ENCODE measurements at regions not wholly inside any gene's neighbourhood (a gene's known extent, or its start where the extent isn't known, plus 50 kb on each side); places are given as distances from the start of the nearest gene placed in this dataset.
"Not testable (repeated sequence)": the region's sequence is repeated elsewhere in the genome, so short reads cannot be mapped to it uniquely, and the experiment has no call there.

GRCh38 chr7:54299426-54299825, 242.7 kb upstream of the VSTM2A start:
- H3K79me2 ChIP-seq (ENCODE audit: control insufficient read depth, insufficient read depth, low read length) = no peaks in the 10 kb centered on the region
- no peak overlapping the region for H2AFZ ChIP-seq (ENCODE audit: low read depth, low read length)
- H3K36me3 ChIP-seq (ENCODE audit: control insufficient read depth in 2 of 2, extremely low read depth in 1 of 2, insufficient read depth in 2 of 2, low read length in 2 of 2) = no peaks in the 10 kb centered on the region
- no TSS peak for BruUV-seq (replicated peaks)
- peaks cover 2% of the 10 kb centered on the region for H3K9me3 ChIP-seq (replicated peaks; ENCODE audit: control insufficient read depth, insufficient read depth, low read length)
- no peak for TF ChIP-seq CTCF (IDR thresholded peaks at IDR 0.05; ENCODE audit: extremely low read depth in 1 of 2, insufficient read depth in 1 of 2, low read depth in 1 of 2, low read length in 2 of 2)
- no peak for TF ChIP-seq GATA2 (IDR thresholded peaks at IDR 0.05; ENCODE audit: insufficient read depth, insufficient read length, low read depth, low read length)
- no peak for TF ChIP-seq POLR2AphosphoS5 (IDR thresholded peaks at IDR 0.05; ENCODE audit: insufficient read depth, low read depth, low read length)
- TF ChIP-seq POLR2A (IDR thresholded peaks at IDR 0.05; ENCODE audit: low read depth, low read length) = no peak
- no peak for TF ChIP-seq FOS (IDR thresholded peaks at IDR 0.05; ENCODE audit: borderline replicate concordance, insufficient read depth, low read length)
- TF ChIP-seq JUN (IDR thresholded peaks at IDR 0.05; ENCODE audit: borderline replicate concordance, insufficient read depth, insufficient read length, low read depth) = no peak
- no peak for TF ChIP-seq MAX (IDR thresholded peaks at IDR 0.05; ENCODE audit: insufficient read depth, insufficient read length)
- no peak for TF ChIP-seq EZH2 (IDR thresholded peaks at IDR 0.05; ENCODE audit: borderline replicate concordance, low read depth, low read length, severe bottlenecking)
- no peak for TF ChIP-seq MYC (IDR thresholded peaks at IDR 0.05; ENCODE audit: low read depth, low read length)
- no peak overlapping the region for H3K27ac ChIP-seq (ENCODE audit: insufficient read depth, low read depth, low read length)
- H4K20me1 ChIP-seq (replicated peaks; ENCODE audit: control insufficient read depth, extremely low read depth, insufficient read depth, low read length) = no peaks in the 10 kb centered on the region
- no peak for FAIRE-seq
- no peaks in the 10 kb centered on the region for H3K27me3 ChIP-seq (ENCODE audit: control insufficient read depth in 2 of 2, insufficient read depth in 2 of 2, low read length in 2 of 2)
- H3K9me1 ChIP-seq (replicated peaks; ENCODE audit: control insufficient read depth, extremely low read depth, insufficient read depth, low read length) = no peaks in the 10 kb centered on the region
- intact Hi-C loops (cut with micrococcal nuclease) (no loop called here), dilution Hi-C loops (cut with MboI; ENCODE audit: extremely low pct_ligation_motif_present, low sequenced_read_pairs) (no loop called here)
- POLR2A ChIA-PET = no interaction called here
- H3K4me3 ChIP-seq (replicated peaks in 1 of 3; ENCODE audit: insufficient read depth in 1 of 3, low read depth in 1 of 3, low read length in 3 of 3) = no peak overlapping the region
- H3K4me2 ChIP-seq (ENCODE audit: insufficient read depth, low read length) = no peak overlapping the region
- DNase-seq (ENCODE audit: low read depth, low spot score) = no peak
- CTCF ChIA-PET = no interaction called here
- no peaks in the 10 kb centered on the region for H3K4me1 ChIP-seq (ENCODE audit: control insufficient read depth, extremely low read depth, insufficient read depth, low read length)
- no peak overlapping the region for H3K9ac ChIP-seq (replicated peaks; ENCODE audit: extremely low read depth, insufficient read depth, low read length)

- CTCF ChIA-PET; H3K4me1 ChIP-seq (ENCODE audit: control insufficient read depth, extremely low read depth, insufficient read depth, low read length); H3K9ac ChIP-seq (replicated peaks; ENCODE audit: extremely low read depth, insufficient read depth, low read length); H2AFZ ChIP-seq (ENCODE audit: low read depth, low read length); DNase-seq (ENCODE audit: low read depth, low spot score); H3K9me3 ChIP-seq (replicated peaks; ENCODE audit: control insufficient read depth, insufficient read depth, low read length); H3K9me1 ChIP-seq (replicated peaks; ENCODE audit: control insufficient read depth, extremely low read depth, insufficient read depth, low read length); H3K27me3 ChIP-seq (ENCODE audit: control insufficient read depth in 2 of 2, insufficient read depth in 2 of 2, low read length in 2 of 2); H3K36me3 ChIP-seq (ENCODE audit: control insufficient read depth in 2 of 2, extremely low read depth in 1 of 2, insufficient read depth in 2 of 2, low read length in 2 of 2); H3K27ac ChIP-seq (ENCODE audit: insufficient read depth, low read depth, low read length); FAIRE-seq; POLR2A ChIA-PET; H3K4me2 ChIP-seq (ENCODE audit: insufficient read depth, low read length); H3K4me3 ChIP-seq (replicated peaks in 1 of 3; ENCODE audit: insufficient read depth in 1 of 3, low read depth in 1 of 3, low read length in 3 of 3); dilution Hi-C loops (cut with MboI; ENCODE audit: extremely low pct_ligation_motif_present, low sequenced_read_pairs); H4K20me1 ChIP-seq (replicated peaks; ENCODE audit: control insufficient read depth, extremely low read depth, insufficient read depth, low read length); H3K79me2 ChIP-seq (ENCODE audit: control insufficient read depth, insufficient read depth, low read length); intact Hi-C loops (cut with micrococcal nuclease); BruUV-seq (replicated peaks): not testable (repeated sequence)
Measured at GRCh38 chr7:54315955-54316354, 226.2 kb upstream of the VSTM2A start.

All from endothelial cell of umbilical vein (primary cell).